ENCODE measurements at regions not wholly inside any gene's neighbourhood (a gene's known extent, or its start where the extent isn't known, plus 50 kb on each side); places are given as distances from the start of the nearest gene placed in this dataset.
"Not testable (repeated sequence)": the region's sequence is repeated elsewhere in the genome, so short reads cannot be mapped to it uniquely, and the experiment has no call there.

- H3K4me3 Mint-ChIP-seq; H3K9me3 Mint-ChIP-seq; H3K36me3 Mint-ChIP-seq; H3K4me1 Mint-ChIP-seq (ENCODE audit: low read depth); CTCF ChIA-PET; POLR2A ChIA-PET; intact Hi-C loops (cut with micrococcal nuclease); DNase-seq; H3K27ac Mint-ChIP-seq; H3K27me3 Mint-ChIP-seq: not testable (repeated sequence)
Observed at GRCh38 chr10:114720023-114720422, 61.9 kb upstream of the ABLIM1 start.

GRCh38 chr10:114720685-114721278, 62.7 kb upstream of the ABLIM1 start:
- no peaks in the 10 kb centered on the region for H3K9me3 Mint-ChIP-seq
- no peaks in the 10 kb centered on the region for H3K4me1 Mint-ChIP-seq (ENCODE audit: low read depth)
- intact Hi-C loops (cut with micrococcal nuclease) = no loop called here
- H3K36me3 Mint-ChIP-seq = no peaks in the 10 kb centered on the region
- H3K27me3 Mint-ChIP-seq = no peaks in the 10 kb centered on the region
- no peak overlapping the region for H3K4me3 Mint-ChIP-seq
- H3K27ac Mint-ChIP-seq = no peak overlapping the region
- no peak for DNase-seq
- POLR2A ChIA-PET = no interaction called here
- CTCF ChIA-PET = no interaction called here

GRCh38 chr10:114722136-114722535, 64.1 kb upstream of the ABLIM1 start:
- POLR2A ChIA-PET; H3K4me3 Mint-ChIP-seq; H3K27ac Mint-ChIP-seq; H3K4me1 Mint-ChIP-seq (ENCODE audit: low read depth); H3K9me3 Mint-ChIP-seq; intact Hi-C loops (cut with micrococcal nuclease); H3K36me3 Mint-ChIP-seq; DNase-seq; H3K27me3 Mint-ChIP-seq: not testable (repeated sequence)
- CTCF ChIA-PET = interaction anchor here (0.6 kb wide), 1 partner anchor 296 kb away, joined by 3 read pairs; no protein-coding TSS in a partner anchor

- DNase-seq = no peak
- Mint-ChIP-seq H3K4me3 (no peak overlapping the region), H3K4me1 (ENCODE audit: low read depth) (no peaks in the 10 kb centered on the region), H3K27me3 (no peaks in the 10 kb centered on the region), H3K36me3 (no peaks in the 10 kb centered on the region), H3K27ac (no peak overlapping the region), H3K9me3 (no peaks in the 10 kb centered on the region)
- intact Hi-C loops (cut with micrococcal nuclease) = no loop called here
- ChIA-PET POLR2A (no interaction called here), CTCF (no interaction called here)
Observed at GRCh38 chr10:114723361-114723760, 65.3 kb upstream of the ABLIM1 start.

GRCh38 chr10:114723991-114724715, 66.1 kb upstream of the ABLIM1 start:
- ChIA-PET POLR2A (no interaction called here), CTCF (no interaction called here)

GRCh38 chr10:114724716-114725106, 66.6 kb upstream of the ABLIM1 start:
- POLR2A ChIA-PET = no interaction called here
- CTCF ChIA-PET = no interaction called here
- H3K4me3 Mint-ChIP-seq = no peak overlapping the region

More at GRCh38 chr10:114723991-114724715, 66.1 kb upstream of the ABLIM1 start:
- DNase-seq = no peak
- H3K4me3 Mint-ChIP-seq = no peak overlapping the region
- no peaks in the 10 kb centered on the region for H3K4me1 Mint-ChIP-seq (ENCODE audit: low read depth)
- H3K9me3 Mint-ChIP-seq = no peaks in the 10 kb centered on the region
- H3K27ac Mint-ChIP-seq = no peak overlapping the region
- H3K36me3 Mint-ChIP-seq = no peaks in the 10 kb centered on the region
- intact Hi-C loops (cut with micrococcal nuclease) = no loop called here
- no peaks in the 10 kb centered on the region for H3K27me3 Mint-ChIP-seq

GRCh38 chr10:114726820-114727271, 68.8 kb upstream of the ABLIM1 start:
- no peak for DNase-seq
- Mint-ChIP-seq H3K36me3 (no peaks in the 10 kb centered on the region), H3K27me3 (no peaks in the 10 kb centered on the region), H3K4me1 (ENCODE audit: low read depth) (no peaks in the 10 kb centered on the region), H3K27ac (no peak overlapping the region), H3K4me3 (no peak overlapping the region), H3K9me3 (no peaks in the 10 kb centered on the region)
- ChIA-PET POLR2A (no interaction called here), CTCF (no interaction called here)
- intact Hi-C loops (cut with micrococcal nuclease) = no loop called here

More at GRCh38 chr10:114724716-114725106, 66.6 kb upstream of the ABLIM1 start:
- Mint-ChIP-seq H3K27ac (no peak overlapping the region), H3K36me3 (no peaks in the 10 kb centered on the region), H3K4me1 (ENCODE audit: low read depth) (no peaks in the 10 kb centered on the region), H3K9me3 (no peaks in the 10 kb centered on the region), H3K27me3 (no peaks in the 10 kb centered on the region)
- no peak for DNase-seq
- intact Hi-C loops (cut with micrococcal nuclease) = no loop called here

GRCh38 chr10:114728325-114728724, 70.2 kb upstream of the ABLIM1 start:
- no peak overlapping the region for H3K27ac Mint-ChIP-seq
- CTCF ChIA-PET = no interaction called here
- no peak overlapping the region for H3K4me3 Mint-ChIP-seq
- no peaks in the 10 kb centered on the region for H3K4me1 Mint-ChIP-seq (ENCODE audit: low read depth)
- H3K9me3 Mint-ChIP-seq = no peaks in the 10 kb centered on the region
- intact Hi-C loops (cut with micrococcal nuclease) = no loop called here
- H3K36me3 Mint-ChIP-seq = no peaks in the 10 kb centered on the region
- DNase-seq = no peak
- peaks cover 2% of the 10 kb centered on the region for H3K27me3 Mint-ChIP-seq
- POLR2A ChIA-PET = interaction anchor here (0.6 kb wide), 1 partner anchor 257 kb away, joined by 3 read pairs; no protein-coding TSS in a partner anchor

GRCh38 chr10:114729103-114729659, 71.1 kb upstream of the ABLIM1 start:
- ChIA-PET POLR2A (no interaction called here), CTCF (no interaction called here)
- no peak overlapping the region for H3K4me3 Mint-ChIP-seq
- no peaks in the 10 kb centered on the region for H3K36me3 Mint-ChIP-seq
- no peaks in the 10 kb centered on the region for H3K4me1 Mint-ChIP-seq (ENCODE audit: low read depth)
- peaks cover 2% of the 10 kb centered on the region for H3K27me3 Mint-ChIP-seq
- H3K27ac Mint-ChIP-seq = no peak overlapping the region
- DNase-seq = no peak
- H3K9me3 Mint-ChIP-seq = no peaks in the 10 kb centered on the region
- intact Hi-C loops (cut with micrococcal nuclease) = no loop called here

GRCh38 chr10:114730291-114730690, 72.2 kb upstream of the ABLIM1 start:
- H3K9me3 Mint-ChIP-seq = no peaks in the 10 kb centered on the region
- ChIA-PET CTCF (no interaction called here), POLR2A (no interaction called here)
- no peak overlapping the region for H3K27ac Mint-ChIP-seq
- DNase-seq = no peak
- H3K4me3 Mint-ChIP-seq = no peak overlapping the region
- no peaks in the 10 kb centered on the region for H3K4me1 Mint-ChIP-seq (ENCODE audit: low read depth)
- H3K36me3 Mint-ChIP-seq = no peaks in the 10 kb centered on the region
- intact Hi-C loops (cut with micrococcal nuclease) = no loop called here
- peaks cover 2% of the 10 kb centered on the region for H3K27me3 Mint-ChIP-seq

GRCh38 chr10:114732931-114733330, 74.9 kb upstream of the ABLIM1 start:
- H3K4me3 Mint-ChIP-seq = no peak overlapping the region
- H3K9me3 Mint-ChIP-seq = no peaks in the 10 kb centered on the region
- peaks cover 2% of the 10 kb centered on the region for H3K27me3 Mint-ChIP-seq
- no peaks in the 10 kb centered on the region for H3K36me3 Mint-ChIP-seq
- H3K4me1 Mint-ChIP-seq (ENCODE audit: low read depth) = no peaks in the 10 kb centered on the region
- no peak for DNase-seq
- no peak overlapping the region for H3K27ac Mint-ChIP-seq
- ChIA-PET CTCF (no interaction called here), POLR2A (no interaction called here)
- intact Hi-C loops (cut with micrococcal nuclease) = no loop called here

- ChIA-PET POLR2A (no interaction called here), CTCF (no interaction called here)
- Mint-ChIP-seq H3K4me1 (ENCODE audit: low read depth) (no peaks in the 10 kb centered on the region), H3K27me3 (peaks cover 4% of the 10 kb centered on the region), H3K9me3 (no peaks in the 10 kb centered on the region), H3K4me3 (no peak overlapping the region), H3K36me3 (no peaks in the 10 kb centered on the region), H3K27ac (no peak overlapping the region)
- no peak for DNase-seq
- intact Hi-C loops (cut with micrococcal nuclease) = no loop called here
Observed at GRCh38 chr10:114735946-114736345, 77.9 kb upstream of the ABLIM1 start.

Measured in activated CD4-positive, alpha-beta memory T cell treated with anti-CD3 and anti-CD28 coated beads for 36 hours (primary cell).